ENCODE measurements at regions not wholly inside any gene's neighbourhood (a gene's known extent, or its start where the extent isn't known, plus 50 kb on each side); places are given as distances from the start of the nearest gene placed in this dataset.

- Histone ChIP-seq H3K27me3 (ENCODE audit: insufficient read depth) (no peaks in the 10 kb centered on the region), H3K4me2 (peak overlapping the region; percentile 23; the same call in 1 of the 2 replicates), H3K4me1 (ENCODE audit: insufficient read depth) (peaks cover 16% of the 10 kb centered on the region), H4K20me1 (replicated peaks; ENCODE audit: insufficient read depth) (no peaks in the 10 kb centered on the region), H3K36me3 (ENCODE audit: insufficient read depth) (no peaks in the 10 kb centered on the region), H3K4me3 (no peak overlapping the region), H3K79me2 (replicated peaks; ENCODE audit: insufficient read depth) (no peaks in the 10 kb centered on the region), H3K27ac (ENCODE audit: low read depth) (peak overlapping the region; percentile 80), H2AFZ (no peak overlapping the region), H3F3A (replicated peaks; ENCODE audit: low read depth) (no peaks in the 10 kb centered on the region; the same call in 1 of the 2 replicates), H3K9me2 (ENCODE audit: insufficient read depth) (peaks cover 9% of the 10 kb centered on the region)
- DNase-seq (ENCODE audit: low spot score) (peak; percentile 94), ATAC-seq (peak; percentile 96)
- H3K27ac Mint-ChIP-seq: 0 out of 2 replicates have a peak overlapping the region, but pooled peaks have one; percentile 42
- peaks cover 21% of the 10 kb centered on the region for H3K4me1 Mint-ChIP-seq
- no peak for TF ChIP-seq ETS1 (IDR thresholded peaks at IDR 0.05)
- no peak for TF ChIP-seq CTCF (conservative IDR thresholded peaks at IDR 0.05; ENCODE audit: low read depth in 2 of 2)
- TF ChIP-seq CREB1 (CRISPR knock-in tag; IDR thresholded peaks at IDR 0.05; ENCODE audit: low read depth): no peak
- TF ChIP-seq NANOG (IDR thresholded peaks at IDR 0.05; ENCODE audit: borderline replicate concordance): no peak
- TF ChIP-seq POLR2AphosphoS5 (IDR thresholded peaks at IDR 0.05; ENCODE audit: low read depth): no peak
- TF ChIP-seq ZNF462 (CRISPR knock-in tag; IDR thresholded peaks at IDR 0.05): peak; percentile 92
- no peak for TF ChIP-seq JUNB (IDR thresholded peaks at IDR 0.05; ENCODE audit: unreplicated experiment)
- H3K9me3 Mint-ChIP-seq: no peaks in the 10 kb centered on the region
- no peak overlapping the region; the same call in 2 of the 3 replicates for H3K4me3 Mint-ChIP-seq
- H3K27me3 Mint-ChIP-seq (ENCODE audit: insufficient read depth, low read depth, poor library complexity): peaks cover 12% of the 10 kb centered on the region
- no peaks in the 10 kb centered on the region for H3K36me3 Mint-ChIP-seq (ENCODE audit: low read depth)
These were observed 173.5 kb downstream of the TRIM29 start for GRCh38 chr11:119964136-119965025.
